ENCODE measurements at regions not wholly inside any gene's neighbourhood (a gene's known extent, or its start where the extent isn't known, plus 50 kb on each side); places are given as distances from the start of the nearest gene placed in this dataset.

- DNase-seq: no peak
Observed at GRCh38 chr9:75692309-75692708, 198.2 kb upstream of the PCSK5 start.

GRCh38 chr9:75695921-75696320 lies 194.6 kb upstream of the PCSK5 start:
- no peak for DNase-seq

- DNase-seq: no peak
Observed at GRCh38 chr9:75699017-75699416, 191.5 kb upstream of the PCSK5 start.

- no peak for DNase-seq
Observed at GRCh38 chr9:75699625-75700251, 190.7 kb upstream of the PCSK5 start.

GRCh38 chr9:75700252-75700640 lies 190.2 kb upstream of the PCSK5 start:
- DNase-seq: no peak

- DNase-seq: peak; percentile 47
Observed at GRCh38 chr9:75707191-75707590, 183.3 kb upstream of the PCSK5 start.

- DNase-seq: no peak
Observed at GRCh38 chr9:75709698-75710097, 180.8 kb upstream of the PCSK5 start.

GRCh38 chr9:75712700-75713099 lies 177.8 kb upstream of the PCSK5 start:
- peak; percentile 62 for DNase-seq

GRCh38 chr9:75713335-75713734 lies 177.1 kb upstream of the PCSK5 start:
- no peak for DNase-seq

- DNase-seq: peak; percentile 68
Observed at GRCh38 chr9:75715360-75715759, 175.1 kb upstream of the PCSK5 start.

- no peak for DNase-seq
Observed at GRCh38 chr9:75718677-75719076, 171.8 kb upstream of the PCSK5 start.

GRCh38 chr9:75728391-75728790 lies 162.1 kb upstream of the PCSK5 start:
- no peak for DNase-seq

- no peak for DNase-seq
Observed at GRCh38 chr9:75734802-75735201, 155.7 kb upstream of the PCSK5 start.

GRCh38 chr9:75739884-75740611 lies 150.4 kb upstream of the PCSK5 start:
- DNase-seq: no peak

GRCh38 chr9:75743855-75744254 lies 146.6 kb upstream of the PCSK5 start:
- no peak for DNase-seq

- no peak for DNase-seq
Observed at GRCh38 chr9:75754080-75754479, 136.4 kb upstream of the PCSK5 start.

GRCh38 chr9:75775166-75775565 lies 115.3 kb upstream of the PCSK5 start:
- no peak for DNase-seq

GRCh38 chr9:75775966-75776691 lies 114.3 kb upstream of the PCSK5 start:
- DNase-seq: no peak

- no peak for DNase-seq
Observed at GRCh38 chr9:75780185-75780584, 110.3 kb upstream of the PCSK5 start.

GRCh38 chr9:75788006-75788634 lies 102.4 kb upstream of the PCSK5 start:
- no peak for DNase-seq

GRCh38 chr9:75797085-75797580 lies 93.3 kb upstream of the PCSK5 start:
- no peak for DNase-seq

GRCh38 chr9:75798505-75798904 lies 92.0 kb upstream of the PCSK5 start:
- DNase-seq: no peak

GRCh38 chr9:75803130-75803529 lies 87.3 kb upstream of the PCSK5 start:
- peak; percentile 84 for DNase-seq
